Stimulated activated CD8-positive, alpha-beta memory T cell treated with anti-CD3 and anti-CD28 coated beads, Interleukin-15, amount 100 ng/mL, for 48 hours (primary cell): ENCODE measurements at regions not wholly inside any gene's neighbourhood (a gene's known extent, or its start where the extent isn't known, plus 50 kb on each side); places are given as distances from the start of the nearest gene placed in this dataset.

ENCODE experiments used
- DNase-seq, 2 donors: peaks; one replicate each; pipeline ENCODE4 v3.0.0-alpha.2; 2020; ENCODE audit warnings: low read depth in 2 of 2

DNA sequence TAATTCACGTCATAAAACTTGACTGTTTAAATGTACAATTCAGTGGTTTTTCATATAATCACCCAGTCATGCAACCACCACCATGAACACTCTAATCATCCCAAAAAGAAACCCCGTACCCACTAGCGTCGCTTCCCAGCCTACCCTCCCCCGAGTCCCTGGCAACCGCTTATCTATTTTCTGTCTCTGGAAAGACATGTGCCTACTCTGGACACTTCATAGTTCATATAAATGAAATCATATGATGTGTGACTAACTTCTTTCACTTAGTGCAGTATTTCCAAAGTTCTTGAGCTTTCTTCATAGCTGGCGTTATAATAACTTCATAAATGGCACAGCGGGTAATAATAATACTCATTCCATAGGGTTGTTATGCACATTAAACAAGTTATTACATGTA is 215.2 kb downstream of the MYLK4 start:
- no peak for DNase-seq

DNA sequence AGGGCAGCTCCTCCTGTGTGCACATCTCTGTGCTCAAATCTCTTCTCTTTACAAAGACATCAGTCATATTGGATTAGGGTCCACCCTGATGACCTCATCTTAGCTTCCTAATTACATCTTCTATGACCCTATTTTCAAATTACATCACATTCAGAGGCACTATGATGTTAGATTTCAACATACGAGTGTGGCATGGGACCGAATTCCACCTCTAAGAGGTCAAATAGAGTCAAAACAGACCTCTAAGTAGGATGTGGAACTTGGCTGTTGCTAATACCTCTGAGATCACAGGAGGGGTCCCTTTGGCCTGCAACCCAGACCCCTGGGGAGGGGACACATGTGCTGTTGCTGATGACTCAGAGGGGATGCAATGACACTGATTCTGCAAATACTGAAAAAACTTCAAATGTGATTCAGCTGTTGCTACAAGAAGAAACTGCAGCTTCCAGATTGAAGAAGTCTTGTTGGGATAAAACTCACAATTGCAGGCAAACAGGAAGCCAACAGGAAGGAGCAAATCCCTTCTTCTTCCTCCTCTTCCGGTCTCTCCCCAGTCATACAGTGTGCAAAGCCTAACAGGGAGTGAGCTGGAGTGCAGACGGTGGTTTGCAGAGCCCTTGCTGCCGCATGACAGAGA is 216.2 kb downstream of the MYLK4 start:
- no peak for DNase-seq

DNA sequence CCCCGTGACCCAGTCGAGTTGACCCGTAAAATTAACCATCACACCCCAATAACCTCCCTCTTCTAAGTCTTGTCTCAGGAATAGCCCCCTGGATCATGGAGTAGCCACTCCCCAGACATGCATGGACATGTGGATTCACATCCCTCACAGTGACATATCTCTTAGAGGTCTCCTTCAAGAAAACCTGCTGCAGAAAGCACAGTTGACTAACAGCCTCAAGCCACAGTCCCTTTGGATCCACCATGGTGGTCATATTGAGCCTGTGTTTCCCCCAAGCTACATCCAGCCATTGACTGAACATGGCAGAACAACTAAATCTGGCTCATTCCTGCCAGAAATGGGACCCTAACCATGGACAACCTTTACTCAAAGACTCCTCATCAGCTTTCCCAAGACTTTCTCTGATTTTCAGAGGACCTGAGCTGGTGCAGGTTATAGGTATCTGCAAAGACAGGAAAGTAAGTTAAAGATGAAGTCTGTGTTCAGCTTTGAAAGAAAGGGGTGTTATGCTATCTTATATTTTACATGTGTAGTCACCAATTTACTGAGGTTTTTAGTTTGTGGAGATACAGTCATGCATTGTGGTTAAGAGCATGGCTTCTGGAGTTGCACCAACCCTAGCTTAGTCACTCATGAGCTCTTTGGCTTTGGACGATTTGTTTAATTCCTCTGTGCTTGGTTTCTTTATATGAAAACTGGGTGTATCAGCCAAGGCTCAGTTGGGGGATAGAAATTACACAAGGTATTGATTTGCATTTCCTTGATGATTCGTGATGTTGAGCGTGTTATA is 219.1 kb downstream of the MYLK4 start:
- DNase-seq: no peak

DNA sequence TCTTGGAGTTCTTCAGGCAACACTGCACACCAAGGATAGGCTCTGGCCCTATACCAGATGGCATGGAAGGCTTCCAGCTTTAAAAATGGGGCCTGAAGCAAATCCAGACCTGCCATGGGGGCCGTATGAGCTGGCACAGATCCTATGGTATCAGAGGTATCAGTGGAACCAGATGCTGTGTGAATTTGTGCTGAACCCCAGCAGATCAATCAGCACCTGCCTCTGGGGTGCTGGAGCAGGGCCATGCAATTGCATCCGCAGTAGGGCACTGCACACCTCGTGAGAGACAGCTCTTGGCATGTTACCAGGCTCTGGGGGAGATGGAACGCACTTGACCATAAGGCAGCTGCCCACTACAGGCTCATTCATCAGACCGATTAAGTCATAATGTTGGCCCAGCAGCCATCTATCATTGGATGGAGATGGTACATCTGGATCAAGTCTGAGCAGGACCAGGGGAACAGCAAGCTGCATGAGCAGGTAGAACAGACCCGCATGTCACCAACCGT is 221.5 kb downstream of the MYLK4 start:
- no peak for DNase-seq

DNA sequence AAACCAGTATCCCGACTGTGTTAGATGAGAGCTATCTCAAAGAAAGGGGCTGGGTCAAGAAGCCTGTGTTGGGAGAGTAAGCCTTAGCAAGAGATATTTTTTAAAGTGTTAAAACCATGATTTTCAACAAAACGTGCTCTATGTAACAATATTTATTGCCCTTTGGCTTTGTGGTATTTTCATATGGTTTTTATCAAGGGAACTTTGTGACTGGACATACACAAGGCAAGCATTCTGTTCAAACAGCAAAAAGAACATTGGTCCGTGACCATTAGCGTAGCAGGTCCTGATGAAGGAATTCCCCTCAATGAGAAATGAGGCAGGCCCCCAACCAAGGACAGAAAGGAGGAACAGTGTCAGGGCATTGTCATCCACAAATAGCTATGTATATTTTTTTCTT is 222.6 kb downstream of the MYLK4 start:
- DNase-seq: no peak

DNA sequence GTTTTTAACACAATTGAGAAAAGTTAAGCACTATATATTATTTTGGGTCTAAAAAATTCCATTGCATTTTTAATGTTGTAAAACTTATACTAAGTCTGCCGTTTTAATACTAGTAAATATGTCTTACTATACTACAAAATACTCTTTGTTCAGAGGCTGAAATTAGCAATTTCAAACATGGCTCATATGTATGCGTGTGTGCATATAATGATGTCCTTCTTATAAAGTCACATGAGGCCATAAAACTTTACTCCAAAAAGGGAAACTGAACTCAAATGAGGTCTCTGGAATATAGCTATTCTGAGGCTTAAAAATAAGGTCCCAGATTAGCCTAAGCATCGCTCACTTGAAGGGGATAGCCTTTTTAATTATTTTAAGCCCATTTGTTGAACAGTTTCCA is 224.0 kb downstream of the MYLK4 start:
- no peak for DNase-seq

DNA sequence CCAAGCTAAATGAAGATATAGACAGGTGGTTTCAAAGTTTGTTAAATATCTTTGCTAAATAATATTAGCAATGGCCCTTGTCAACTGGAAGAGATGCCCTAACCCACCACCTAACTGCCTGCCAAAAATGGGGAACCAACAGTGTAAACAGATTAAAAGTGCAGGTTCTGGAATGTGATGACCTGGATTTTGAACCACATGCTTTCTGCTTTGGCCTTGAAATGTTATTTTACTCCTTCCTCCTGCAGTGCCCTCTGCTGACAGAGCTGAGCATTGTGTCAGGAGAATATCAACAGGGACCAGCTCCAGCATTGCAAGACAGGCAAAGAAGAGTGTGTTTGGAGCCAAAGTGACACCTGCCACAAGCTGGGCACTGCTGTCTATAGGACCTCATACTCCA is 226.6 kb downstream of the MYLK4 start:
- DNase-seq: no peak

DNA sequence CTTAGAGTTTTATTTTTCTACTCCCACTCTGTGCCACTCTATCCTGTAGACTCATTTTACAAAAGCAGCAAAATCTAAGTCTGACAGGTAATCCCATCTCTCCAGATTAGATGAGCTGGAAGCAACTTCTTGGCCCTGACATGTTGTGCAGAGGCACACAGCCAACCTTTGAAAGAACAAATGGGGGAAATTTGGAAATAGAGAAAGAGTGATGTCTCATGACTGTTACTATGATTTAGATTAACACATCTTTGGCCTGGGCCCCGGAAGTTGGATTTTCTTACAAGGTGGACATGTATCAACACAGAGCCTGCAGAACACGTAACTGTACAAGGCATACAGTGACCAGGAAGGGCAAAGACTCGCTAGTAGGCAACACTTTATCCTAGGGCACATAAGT is 227.7 kb downstream of the MYLK4 start:
- DNase-seq: no peak

DNA sequence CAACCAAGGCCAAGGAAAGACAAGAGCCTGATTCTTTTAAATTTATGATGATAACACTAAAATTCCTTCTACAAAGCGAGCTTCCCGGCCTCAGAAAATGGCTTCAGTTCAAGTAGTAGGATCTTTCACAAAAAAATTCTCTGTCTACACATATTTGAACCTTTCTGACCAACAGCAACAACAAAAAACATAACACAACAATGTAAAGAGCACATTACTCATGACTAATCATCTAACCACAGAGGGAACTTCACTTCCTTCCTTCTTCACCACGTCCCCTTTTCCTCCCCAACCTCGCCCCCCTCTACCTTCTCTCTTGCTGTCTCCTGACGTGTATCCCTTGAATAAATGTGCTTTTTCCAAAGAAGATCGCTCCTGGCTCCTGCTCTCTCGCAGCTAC is 228.2 kb downstream of the MYLK4 start:
- DNase-seq: no peak

DNA sequence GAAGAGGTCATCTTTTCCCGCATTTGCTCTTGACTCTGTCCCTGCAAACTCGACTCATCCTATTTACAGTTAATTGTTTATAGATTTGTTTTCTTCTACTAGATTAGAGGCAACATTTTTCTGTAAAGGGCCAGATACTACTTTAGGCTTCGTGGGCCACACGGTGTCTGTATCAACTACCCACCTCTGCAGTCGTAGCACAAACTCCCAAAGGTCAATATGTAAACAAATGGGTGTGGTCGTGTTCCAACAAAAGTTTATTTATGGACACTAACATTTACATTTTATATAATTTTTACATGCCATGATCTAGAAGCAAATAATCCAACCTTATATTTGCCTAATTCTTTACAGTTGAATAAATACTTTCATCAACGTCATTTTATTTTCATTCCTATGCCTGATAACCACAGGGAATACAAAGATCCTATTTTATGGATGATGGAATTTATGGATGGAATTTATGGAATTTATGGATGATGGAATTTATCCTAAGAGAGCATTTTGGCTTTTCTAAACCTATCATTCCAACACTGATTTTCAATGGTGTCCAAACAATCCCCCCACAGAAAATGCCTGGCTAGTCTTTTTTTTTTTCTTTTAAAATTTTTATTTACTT is 232.8 kb downstream of the MYLK4 start:
- DNase-seq: no peak

DNA sequence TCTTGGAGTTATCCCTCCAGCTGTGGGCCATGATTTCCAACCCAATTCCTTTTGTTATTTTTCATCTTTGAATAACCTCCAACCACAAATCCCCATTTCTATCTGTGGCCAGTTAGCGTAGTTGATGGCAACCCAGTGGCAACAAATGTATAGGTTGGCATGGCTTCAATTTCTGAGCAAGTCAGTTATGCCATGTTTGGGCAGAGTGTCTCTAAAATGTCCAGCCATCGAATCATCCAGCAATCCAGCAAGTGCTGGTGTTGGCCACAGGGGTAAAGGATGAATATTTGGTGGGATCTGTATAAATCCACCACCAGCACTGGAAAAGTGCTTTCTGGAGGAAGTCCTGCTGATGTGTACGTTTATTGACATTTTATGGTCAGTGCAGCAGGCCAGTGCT is 233.3 kb downstream of the MYLK4 start:
- DNase-seq: no peak

DNA sequence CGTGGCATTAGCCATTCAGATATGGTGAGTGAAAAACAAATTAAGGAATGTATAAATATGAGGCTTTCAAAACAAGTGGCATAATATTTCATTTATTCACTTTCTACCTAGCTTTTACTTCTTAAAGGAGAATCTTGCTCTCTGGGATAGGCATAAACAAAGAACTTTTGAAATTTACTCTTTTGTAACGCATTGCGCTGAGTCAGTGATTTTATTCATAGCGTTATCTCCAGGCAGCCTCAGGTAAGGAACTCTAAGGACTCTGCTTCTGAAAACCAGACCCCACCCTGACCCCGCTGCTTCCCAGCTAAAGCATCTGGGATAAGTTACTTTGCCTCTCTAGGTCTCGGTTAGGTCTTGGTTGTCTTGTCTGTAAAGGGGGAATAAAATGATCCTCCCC is 234.7 kb downstream of the MYLK4 start:
- DNase-seq: no peak

DNA sequence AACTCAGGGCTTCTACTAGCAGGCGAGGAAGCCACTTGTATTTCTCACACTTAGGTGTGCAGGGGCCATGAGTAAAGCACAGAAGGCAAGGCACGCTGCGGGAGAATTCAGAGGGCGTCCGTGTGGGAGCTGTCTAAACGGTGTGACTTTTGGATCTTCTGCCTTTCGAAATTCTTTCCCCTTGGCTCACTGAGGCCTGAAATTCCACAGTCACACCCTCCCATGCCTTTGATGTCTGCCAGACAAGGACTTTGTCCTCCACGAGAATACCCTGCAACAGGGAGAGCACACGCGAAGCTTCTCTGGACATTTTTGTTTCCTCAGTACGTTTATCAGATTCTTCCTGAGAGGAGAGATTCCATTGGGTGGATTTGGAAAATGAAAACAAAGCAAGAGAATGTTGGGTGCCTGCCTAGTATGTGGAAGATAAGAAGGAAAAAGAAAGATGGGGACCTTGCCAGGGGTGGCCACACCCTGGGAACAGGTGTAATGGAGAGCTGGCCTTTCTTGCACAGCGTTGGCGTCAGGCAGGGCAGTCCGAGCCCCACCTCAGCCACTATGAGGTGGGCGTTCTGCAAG is 235.7 kb downstream of the MYLK4 start:
- no peak for DNase-seq

DNA sequence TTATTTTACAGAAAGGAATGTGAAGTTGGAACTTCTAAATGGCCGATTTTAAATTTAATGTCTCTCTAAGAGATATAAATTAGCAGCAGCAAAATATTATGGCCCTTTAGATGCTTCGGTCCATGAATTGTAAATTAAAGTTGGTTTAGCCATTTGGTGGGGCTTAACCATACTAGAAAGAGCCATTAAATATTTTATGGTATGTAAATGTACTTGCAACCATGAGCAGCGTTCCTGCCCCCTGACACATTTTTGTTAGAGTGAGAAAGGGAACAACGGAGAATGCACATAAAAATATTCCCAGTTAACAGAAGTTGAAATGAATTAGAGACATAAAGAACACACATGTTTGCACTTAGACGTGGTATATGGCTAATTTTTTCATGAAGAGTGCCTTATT is 237.9 kb downstream of the MYLK4 start:
- DNase-seq: no peak

DNA sequence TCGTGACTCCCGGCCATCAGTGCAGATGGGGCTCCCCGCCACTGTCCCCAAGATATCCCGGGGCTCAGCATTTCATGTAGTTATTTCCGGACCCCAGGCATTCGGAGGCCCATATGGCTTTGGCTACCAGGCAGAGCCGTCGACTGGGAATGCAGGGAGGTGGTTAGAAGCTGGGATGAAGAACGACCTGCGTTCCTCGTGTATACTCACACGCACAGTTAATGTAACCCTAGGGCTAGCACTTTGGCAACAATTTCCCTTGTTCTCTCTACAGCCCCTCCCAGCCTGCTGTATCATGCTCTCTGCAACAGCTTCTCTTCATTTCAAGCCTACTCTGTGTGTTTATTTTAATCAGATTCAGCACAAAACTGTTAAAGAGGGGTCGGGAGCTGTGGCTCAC is 240.4 kb downstream of the MYLK4 start:
- DNase-seq: no peak

DNA sequence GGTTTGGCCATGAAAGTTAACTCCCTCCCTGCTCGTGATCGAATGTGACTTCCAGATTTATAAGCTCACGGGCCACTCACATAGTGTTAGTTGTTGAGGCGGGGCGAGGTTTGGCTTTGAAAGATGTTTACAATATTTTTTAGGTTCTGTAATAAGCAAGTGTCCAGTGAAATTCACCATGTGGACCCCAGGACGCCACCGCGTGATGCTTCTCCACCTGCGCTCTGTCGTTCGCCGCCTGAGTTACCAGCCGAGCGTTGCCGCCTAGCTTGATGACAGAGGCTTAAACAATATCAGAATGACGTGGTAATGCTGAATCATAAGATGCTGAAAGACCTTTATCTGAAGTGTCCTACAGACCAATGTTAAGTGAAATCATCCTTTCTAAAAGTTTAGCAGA is 241.0 kb downstream of the MYLK4 start:
- no peak for DNase-seq

DNA sequence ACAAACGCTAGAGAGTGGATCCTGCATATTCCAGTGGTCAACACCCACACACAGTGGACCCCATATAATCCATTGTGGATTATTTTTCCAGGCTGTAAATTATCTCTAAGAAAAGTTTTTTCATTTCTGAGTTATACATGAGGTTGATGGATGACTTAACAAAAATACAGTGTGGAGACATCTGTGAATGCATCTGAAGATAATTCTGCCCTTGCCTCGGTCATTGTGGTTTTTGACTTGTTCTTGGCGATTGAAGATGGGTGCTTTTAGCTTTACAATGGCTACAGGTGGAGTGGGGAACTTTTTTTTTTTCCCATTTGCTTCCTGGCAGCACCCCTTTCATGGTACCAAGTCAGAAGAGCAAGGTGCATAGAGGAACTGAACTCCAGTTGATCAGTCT is 242.7 kb downstream of the MYLK4 start:
- no peak for DNase-seq

DNA sequence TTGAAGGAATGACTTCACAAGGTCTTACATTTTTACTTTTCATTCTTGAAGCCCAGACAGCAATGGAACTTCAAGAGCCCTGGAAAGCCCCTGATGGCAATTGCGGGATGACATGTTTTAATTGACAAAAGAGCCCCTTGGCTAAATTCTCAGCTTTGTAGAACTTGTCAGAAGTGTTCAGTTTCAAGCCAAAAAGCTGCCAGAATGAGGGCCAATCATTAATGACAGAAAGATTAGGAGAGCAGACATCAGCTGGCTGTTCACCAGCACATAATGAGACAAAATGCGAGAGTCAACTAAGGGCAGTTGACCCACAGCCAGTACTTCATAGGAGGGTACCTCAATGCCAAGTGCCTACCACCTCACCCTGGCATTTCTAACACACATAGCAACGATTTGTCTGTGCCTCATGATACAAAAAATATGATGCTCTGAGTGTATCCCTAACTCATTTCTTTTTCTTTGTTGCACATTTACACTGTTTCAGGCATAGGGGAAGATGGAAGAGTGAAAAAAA is 243.1 kb downstream of the MYLK4 start:
- no peak for DNase-seq

DNA sequence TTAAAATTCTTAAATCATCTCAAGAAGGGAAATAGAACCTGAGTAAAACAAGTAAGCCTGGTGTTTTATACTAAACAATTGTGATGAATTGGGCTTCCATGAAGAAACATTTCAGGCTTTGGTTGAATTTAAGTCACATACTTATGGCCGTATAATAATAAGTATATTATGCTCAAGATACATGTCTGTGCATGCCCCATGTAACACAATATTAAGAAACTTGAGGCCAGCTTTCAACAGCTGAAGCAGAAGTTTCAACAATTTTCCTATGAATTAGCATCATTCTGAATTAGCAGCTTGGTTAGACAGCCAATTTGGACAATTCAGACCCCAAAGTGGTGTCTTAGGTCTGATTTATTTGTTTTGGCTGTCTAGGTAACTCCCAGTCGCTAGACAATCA is 243.7 kb downstream of the MYLK4 start:
- no peak for DNase-seq

DNA sequence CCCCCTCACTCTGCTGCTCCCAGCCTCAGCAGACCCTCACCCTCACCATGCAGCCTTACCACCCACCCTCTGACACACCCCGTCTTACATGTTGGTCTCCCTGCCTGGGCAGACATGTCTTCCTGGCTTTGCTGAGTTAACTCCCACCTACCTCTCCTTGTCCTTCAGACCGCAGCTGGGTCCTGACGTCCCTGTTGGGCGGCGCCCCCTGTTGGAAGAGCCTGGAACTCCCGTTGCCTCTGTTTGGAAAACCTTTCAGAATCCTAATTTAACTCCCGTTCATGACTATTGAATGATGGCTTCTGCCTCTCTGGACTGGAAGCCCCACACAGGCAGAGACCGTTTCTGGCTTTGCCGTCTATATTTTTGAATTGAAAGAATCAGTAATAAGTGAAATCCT is 245.1 kb downstream of the MYLK4 start:
- DNase-seq: no peak

DNA sequence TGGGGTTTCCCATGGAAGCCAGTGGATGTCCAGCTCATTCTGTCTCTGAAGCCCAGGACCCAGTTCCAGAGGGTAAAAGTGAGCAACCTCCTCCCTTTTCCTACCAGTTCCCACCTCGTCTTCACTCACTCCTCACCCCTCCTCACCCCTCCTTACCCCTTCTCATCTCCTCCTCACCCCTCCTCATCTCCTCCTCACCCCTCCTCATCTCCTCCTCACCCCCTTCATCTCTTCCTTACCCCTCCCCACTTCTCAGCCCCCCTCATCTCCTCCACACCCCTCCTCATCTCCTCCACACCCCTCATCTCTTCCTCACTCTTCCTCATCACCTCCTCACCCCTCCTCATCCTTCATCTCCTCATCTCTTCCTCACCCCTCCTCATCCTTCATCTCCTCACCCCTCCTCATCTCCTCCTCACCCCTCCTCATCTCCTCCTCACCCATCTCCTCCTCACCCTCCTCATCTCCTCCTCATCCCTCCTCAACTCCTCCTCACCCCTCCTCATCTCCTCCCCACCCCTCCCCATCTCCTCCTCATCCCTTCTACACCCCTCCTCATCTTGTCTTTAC is 246.1 kb downstream of the MYLK4 start:
- no peak for DNase-seq

DNA sequence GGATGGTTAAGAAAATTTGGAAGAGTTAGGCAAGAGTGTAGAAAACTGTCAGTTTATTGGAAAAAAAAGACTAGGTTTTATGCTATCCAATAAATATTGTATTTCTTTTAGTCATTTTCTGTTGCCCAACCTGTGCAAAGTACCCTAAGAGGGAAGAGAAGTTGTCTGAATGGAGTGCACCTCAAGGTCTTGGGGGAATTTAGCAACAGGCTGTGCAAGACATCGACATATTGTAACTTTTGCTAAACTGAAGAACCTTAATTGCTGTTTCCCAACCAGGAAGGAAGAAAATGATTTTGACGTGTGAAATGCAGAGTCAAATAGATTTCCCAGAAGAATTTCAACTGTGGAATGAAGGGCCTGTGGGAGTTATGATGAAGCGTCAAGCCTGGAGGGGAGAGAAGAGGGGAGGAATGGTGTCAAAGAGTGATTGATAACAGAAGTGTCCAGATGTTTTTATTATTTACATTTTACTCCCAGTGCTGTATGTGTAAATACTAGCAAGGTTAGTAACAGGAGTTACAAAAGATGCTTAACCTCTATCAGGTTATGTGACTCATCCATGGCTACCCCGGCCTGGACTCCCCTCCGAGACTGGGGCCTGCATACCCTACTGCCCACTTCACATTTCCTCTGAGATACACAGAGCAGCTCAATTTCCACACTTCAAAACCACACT is 246.8 kb downstream of the MYLK4 start:
- DNase-seq: no peak
